ENCODE measurements at regions not wholly inside any gene's neighbourhood (a gene's known extent, or its start where the extent isn't known, plus 50 kb on each side); places are given as distances from the start of the nearest gene placed in this dataset.

DNA sequence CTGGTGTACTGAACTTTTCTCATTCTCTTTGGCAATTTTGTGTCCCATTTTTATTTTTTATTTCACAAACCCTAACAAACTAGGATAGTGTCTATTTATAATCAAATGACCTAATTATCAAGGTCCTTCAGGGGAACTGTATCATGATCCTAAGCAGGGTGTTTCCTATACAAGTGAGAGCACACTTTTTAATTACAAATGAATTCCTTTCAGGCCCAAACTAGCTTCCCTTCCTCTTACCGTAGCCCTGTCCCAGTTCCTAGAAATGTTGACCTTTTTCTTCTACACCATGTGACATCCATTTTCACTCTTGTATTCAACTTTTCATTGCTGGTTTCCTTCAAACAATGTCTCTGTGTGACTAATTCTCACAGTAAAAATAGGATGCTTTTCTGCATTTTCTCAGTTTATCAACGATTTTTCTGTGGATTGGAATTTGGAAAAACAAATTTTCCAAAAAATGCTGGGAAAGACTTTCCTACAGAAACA lies 411.4 kb downstream of the CCDC91 start:
- no peak for DNase-seq

DNA sequence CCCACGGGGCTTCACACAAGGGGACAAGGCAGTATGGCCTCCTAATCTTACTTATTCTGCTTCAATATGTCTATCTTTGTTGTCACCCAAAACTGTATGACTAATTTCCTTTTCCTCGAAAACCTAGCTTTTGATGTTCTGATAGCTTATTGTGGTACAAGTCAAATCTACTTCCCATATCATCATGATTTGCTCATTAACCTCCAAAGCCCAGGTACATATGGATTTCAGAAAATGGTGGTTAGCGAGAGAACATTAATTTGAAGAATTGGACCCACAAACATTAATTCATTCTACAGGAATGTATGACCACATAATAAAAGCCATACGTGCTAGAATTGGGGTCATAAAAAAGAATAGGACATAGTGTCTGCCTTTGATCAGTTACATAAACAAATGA lies 412.5 kb downstream of the CCDC91 start:
- DNase-seq: no peak

DNA sequence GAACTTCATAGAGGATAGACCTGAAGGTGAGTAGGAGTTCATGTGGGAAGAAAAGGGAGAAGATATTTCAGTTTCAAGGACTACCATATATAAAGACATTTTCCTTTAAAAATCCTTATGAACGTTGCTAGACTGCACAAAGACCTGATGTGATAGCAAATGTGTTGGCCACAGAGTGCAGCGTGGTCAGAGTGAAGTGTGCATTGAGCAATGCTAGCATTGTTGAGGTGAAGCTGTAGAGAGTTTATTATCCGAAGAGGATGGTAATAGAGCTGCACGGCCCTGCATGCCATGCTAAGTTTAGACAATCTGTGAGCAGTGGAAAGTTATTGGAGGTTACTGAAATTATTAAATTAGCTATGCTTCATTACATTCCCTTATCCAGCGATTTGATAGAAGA lies 413.0 kb downstream of the CCDC91 start:
- no peak for DNase-seq

- DNase-seq: no peak
These were observed 413.5 kb downstream of the CCDC91 start for GRCh38 chr12:28603801-28604200.

- DNase-seq: no peak
These were observed 414.0 kb downstream of the CCDC91 start for GRCh38 chr12:28604240-28604639.

DNA sequence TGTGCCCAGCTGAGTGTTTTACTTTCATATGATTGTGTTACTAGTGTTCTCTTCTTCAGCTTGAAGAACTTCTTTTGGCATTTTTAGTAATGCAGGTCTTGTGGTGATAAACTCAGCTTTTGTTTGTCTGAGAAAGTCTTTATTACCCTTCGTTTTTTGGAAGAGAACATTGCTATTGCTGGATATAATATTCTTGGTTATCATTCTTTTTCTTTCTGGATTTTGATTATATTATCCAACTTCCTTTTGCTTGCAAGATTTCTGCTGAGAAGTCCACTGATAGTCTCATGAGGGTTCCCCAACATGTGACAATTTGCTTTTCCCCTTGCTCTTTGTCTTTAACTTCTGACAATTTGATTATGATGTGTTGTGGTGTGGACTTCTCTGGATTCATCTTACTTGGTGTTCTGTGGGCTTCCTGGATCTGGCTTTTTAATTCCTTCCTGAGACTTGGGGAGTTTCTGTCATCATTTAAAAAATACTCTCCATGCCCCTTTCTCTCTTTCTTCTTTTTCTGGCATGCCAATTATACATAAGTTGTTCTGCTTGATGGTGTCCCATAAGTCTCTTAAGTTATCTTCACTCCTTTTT lies 416.8 kb downstream of the CCDC91 start:
- DNase-seq: no peak

DNA sequence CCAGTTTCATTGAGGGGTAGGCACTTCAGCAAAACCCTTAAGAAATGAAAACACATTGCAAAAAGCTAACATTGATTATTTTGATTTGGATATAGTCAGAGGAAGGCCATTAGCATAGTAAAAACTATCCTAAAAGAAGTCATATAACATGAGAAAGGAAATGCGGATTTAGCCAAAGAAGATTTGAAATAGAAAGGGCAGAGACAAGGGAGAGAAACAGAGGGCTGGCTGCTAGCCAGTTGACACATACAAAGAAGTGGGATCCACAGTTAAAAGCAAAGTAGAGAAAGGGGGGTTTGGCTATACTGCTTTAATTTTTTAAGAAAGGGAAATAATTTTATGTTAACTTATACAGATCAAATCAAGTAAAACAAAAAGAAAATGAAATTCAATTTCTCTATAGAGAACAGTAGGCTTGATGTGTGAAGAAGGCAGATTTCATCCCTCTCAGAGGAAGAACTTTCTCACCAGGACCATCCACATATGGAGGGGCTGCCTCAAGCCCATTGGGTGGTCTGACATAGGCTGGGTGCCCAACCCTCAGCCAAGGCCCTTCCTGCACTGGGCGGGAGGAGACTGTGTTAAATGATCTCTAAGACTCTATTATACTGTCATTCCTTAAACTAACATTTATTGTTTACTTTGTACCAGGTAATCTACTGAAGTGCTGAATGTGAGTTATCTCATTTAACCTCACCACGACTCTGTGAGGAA lies 420.3 kb downstream of the CCDC91 start:
- no peak for DNase-seq

DNA sequence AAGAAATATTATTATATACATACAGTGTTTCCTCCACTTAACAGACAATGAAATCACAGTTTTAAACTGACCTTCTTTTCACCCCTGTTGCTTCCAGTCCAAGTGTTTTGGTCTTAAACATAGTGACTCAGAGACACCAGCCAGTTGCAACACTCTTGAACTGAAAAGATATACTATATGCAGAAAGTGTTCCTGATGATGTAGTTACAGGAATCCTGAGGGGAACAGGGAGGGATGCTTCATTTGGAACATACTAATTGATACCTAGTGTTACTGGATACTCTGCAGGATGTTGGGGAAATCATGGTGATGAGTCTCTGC lies 420.8 kb downstream of the CCDC91 start:
- DNase-seq: peak in 1 of 3 donors; percentile 4

DNA sequence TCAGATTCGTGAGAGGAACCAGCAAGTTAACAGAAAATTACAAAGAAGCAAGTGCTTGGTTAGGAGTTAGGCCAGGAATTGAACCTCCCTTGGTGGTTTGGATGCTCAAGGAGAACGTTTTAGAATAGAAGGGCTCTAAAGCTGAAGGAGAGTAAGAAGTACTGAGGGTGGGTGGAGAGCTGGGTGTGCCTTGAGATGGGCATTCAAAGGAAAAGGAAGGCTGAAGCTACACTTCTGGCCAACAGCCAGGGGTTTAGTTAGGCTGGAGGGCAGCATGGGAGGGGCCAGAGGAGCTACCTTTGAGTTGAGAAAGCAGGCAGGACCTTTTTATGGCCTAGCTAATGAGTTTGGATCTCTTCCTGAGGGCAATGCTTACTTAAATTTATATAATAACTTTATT lies 421.2 kb downstream of the CCDC91 start:
- DNase-seq: no peak

- no peak for DNase-seq
These were observed 427.9 kb downstream of the CCDC91 start for GRCh38 chr12:28618171-28618570.

- DNase-seq: no peak
These were observed 428.5 kb downstream of the CCDC91 start for GRCh38 chr12:28618772-28619171.

GRCh38 chr12:28620281-28620680 lies 430.0 kb downstream of the CCDC91 start:
- no peak for DNase-seq

DNA sequence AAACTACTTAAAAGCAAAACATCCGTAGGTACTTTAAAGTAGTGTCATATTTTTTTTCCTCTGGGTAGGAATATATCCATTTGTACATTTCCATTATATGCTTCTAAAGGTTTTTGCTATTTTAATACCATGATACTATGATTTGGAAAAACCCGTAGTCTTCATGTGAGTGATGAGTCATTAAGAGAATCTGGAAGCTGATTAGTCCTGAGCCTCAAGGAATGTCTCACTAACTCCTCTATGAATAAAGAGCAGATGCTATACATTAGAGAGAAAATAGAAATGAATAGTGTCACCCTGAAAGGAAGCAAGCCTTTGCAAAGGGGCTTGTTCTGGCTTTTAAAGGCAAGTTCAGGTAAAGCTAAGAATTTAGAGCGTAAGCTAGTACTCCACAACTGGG lies 432.1 kb downstream of the CCDC91 start:
- peak; percentile 5 to 40 (median 27) for DNase-seq

- no peak for DNase-seq
These were observed 436.2 kb downstream of the CCDC91 start for GRCh38 chr12:28626504-28626903.

DNA sequence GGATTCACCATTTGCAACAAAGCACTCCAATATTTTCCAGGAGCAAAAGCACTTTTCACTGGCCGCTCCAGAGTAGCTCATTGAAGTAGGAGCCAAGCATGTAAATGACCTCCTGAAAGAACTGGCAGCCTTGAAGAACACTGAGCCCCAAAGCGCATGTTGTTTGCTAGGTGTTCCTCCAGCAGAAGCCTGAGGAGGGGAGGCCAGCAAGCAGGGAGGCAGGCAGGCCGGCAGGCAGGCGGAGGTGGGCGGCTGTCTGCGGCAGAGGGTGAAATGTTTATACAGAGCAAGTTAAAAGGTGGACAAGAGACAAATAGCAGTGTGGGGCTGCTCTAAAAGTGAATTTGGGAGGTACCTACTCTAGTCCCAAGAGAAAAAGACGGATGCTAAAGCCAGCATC lies 439.4 kb downstream of the CCDC91 start:
- no peak for DNase-seq

DNA sequence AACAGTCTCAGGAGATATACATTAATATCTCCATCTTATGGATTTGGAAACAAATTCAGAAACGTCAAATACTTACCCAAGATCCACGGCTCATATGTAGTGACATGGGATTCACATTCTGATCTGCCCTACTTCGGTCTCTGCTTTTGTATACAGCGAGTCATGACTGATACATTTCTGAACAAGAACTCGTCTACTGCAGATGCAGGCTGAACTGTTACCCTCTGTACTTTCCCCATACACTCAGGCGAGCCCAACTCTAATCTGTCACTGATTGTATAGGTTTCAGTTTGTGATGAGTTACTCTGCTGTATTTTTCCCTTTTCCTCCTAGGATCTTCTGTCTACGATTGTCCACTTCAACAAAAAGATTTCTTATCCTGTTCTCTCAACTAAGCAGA lies 441.6 kb downstream of the CCDC91 start:
- DNase-seq: no peak

- DNase-seq: no peak
These were observed 450.3 kb downstream of the CCDC91 start for GRCh38 chr12:28640519-28640918.

DNA sequence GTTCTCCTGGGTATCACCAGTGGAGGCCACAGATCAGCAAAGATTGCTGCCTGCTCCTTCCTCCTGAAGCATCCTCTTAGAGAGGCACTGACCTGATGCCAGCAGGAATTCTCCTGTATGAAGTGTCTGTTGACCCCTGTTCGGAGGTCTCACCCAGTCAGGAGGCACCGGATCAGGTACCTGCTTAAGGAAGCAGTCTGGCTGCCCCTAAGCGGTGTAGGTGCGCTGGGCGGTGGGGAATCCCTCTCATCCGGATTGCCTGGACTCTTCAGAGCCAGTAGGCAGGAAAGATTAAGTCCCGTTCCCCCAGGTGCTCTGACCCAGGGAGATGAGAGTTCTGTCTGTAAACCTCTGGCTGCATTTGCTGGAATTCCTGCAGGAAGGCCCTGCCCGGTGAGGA lies 455.2 kb downstream of the CCDC91 start:
- no peak for DNase-seq

DNA sequence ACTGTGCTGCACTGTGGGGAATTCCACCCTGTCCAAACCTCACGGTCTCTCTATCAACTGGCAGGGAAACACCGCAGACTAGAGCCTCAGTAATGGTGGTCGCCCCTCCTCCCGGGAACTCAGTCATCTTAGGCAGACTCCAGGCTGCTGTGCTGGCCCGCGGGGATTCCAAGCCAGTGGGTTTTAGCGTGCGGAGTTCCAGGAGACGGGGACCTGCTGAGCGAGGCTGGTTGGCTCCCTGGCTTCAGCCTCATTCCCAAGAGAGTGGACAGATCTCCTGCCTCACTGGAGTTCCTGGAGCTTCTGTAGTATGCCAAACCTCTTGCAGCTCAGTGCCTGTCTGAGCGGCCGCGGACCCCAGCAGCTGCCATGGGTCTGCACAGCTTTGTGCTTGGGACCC lies 455.6 kb downstream of the CCDC91 start:
- DNase-seq: no peak

GRCh38 chr12:28650906-28651305 lies 460.6 kb downstream of the CCDC91 start:
- no peak for DNase-seq

GRCh38 chr12:28652239-28652638 lies 462.0 kb downstream of the CCDC91 start:
- DNase-seq: no peak

GRCh38 chr12:28681980-28682379 lies 467.1 kb upstream of the FAR2 start:
- no peak for DNase-seq

- no peak for DNase-seq
These were observed 465.7 kb upstream of the FAR2 start for GRCh38 chr12:28683366-28683765.

- no peak for DNase-seq
These were observed 459.5 kb upstream of the FAR2 start for GRCh38 chr12:28689398-28690175.
